K562 (cell line): ENCODE measurements at regions not wholly inside any gene's neighbourhood (a gene's known extent, or its start where the extent isn't known, plus 50 kb on each side); places are given as distances from the start of the nearest gene placed in this dataset.

Experiments used
- KDM1A ChIP-seq, 2 experiments: fragments of 450-650 bp; IDR thresholded peaks; 2 replicates each; pipeline ENCODE4 v1.6.1; 2016; ENCODE audit warnings: mild to moderate bottlenecking in 2 of 2
- MLX ChIP-seq, 2 experiments: fragments of 450-650 bp in 1 of 2; sonication (generic) in 1 of 2; formaldehyde crosslinking; conservative IDR thresholded peaks; 2 replicates each; pipeline versions ENCODE4 v1.4.0 to v1.8.1; 2020 to 2022; ENCODE audit warnings: mild to moderate bottlenecking in 1 of 2, missing genetic modification reagents in 1 of 2

GRCh38 chrX:94600077-94600476, 926.1 kb downstream of the FAM133A start:
- TF ChIP-seq KDM1A (IDR thresholded peaks at IDR 0.05) (no peak), MLX (CRISPR knock-in tag; conservative IDR thresholded peaks at IDR 0.05) (no peak)
